ENCODE measurements at regions not wholly inside any gene's neighbourhood (a gene's known extent, or its start where the extent isn't known, plus 50 kb on each side); places are given as distances from the start of the nearest gene placed in this dataset.

- no peaks in the 10 kb centered on the region for H3K9me3 ChIP-seq
- TF ChIP-seq POLR2AphosphoS5 (IDR thresholded peaks at IDR 0.05) (no peak), POLR2A (IDR thresholded peaks at IDR 0.05) (no peak), CTCF (IDR thresholded peaks at IDR 0.05 in 8 of 11, conservative IDR thresholded peaks at IDR 0.05 in 3 of 11) (no peak)
- H3K27ac ChIP-seq: no peak overlapping the region
- intact Hi-C loops (cut with DNase I; ENCODE audit: low total_unique reads): no loop called here
- WGBS, 5 donors: 75 to 87% (median 83%) methylated on average over 4 of the region's 4 CpGs
- H3K36me3 ChIP-seq: no peaks in the 10 kb centered on the region
- no peaks in the 10 kb centered on the region for H3K27me3 ChIP-seq (replicated peaks in 1 of 7)
- H3K4me3 ChIP-seq: no peak overlapping the region
- no peak for DNase-seq
- H3K4me1 ChIP-seq: no peaks in the 10 kb centered on the region
Measured at GRCh38 chr14:36465178-36465577, 54.9 kb downstream of the NKX2-1 start.

- 82 to 94% (median 84%) methylated on average over 1 of the region's 1 CpG for WGBS, 5 donors
- intact Hi-C loops (cut with DNase I; ENCODE audit: low total_unique reads): no loop called here
- H3K36me3 ChIP-seq: no peaks in the 10 kb centered on the region
- H3K4me3 ChIP-seq: no peak overlapping the region
- no peaks in the 10 kb centered on the region for H3K9me3 ChIP-seq
- H3K27ac ChIP-seq: no peak overlapping the region
- H3K4me1 ChIP-seq: no peaks in the 10 kb centered on the region
- DNase-seq: no peak
- peaks cover 0 to 6% (median 0%) of the 10 kb centered on the region in 7 donors for H3K27me3 ChIP-seq (replicated peaks in 1 of 7)
- TF ChIP-seq POLR2AphosphoS5 (IDR thresholded peaks at IDR 0.05): no peak
- TF ChIP-seq CTCF (IDR thresholded peaks at IDR 0.05 in 8 of 11, conservative IDR thresholded peaks at IDR 0.05 in 3 of 11): no peak
- no peak for TF ChIP-seq POLR2A (IDR thresholded peaks at IDR 0.05)
Measured at GRCh38 chr14:36462890-36463289, 57.1 kb downstream of the NKX2-1 start.

GRCh38 chr14:36455241-36455627, 64.8 kb downstream of the NKX2-1 start:
- H3K9me3 ChIP-seq: no peaks in the 10 kb centered on the region
- DNase-seq: no peak
- no peaks in the 10 kb centered on the region for H3K36me3 ChIP-seq
- TF ChIP-seq POLR2AphosphoS5 (IDR thresholded peaks at IDR 0.05): no peak
- TF ChIP-seq POLR2A (IDR thresholded peaks at IDR 0.05): no peak
- TF ChIP-seq CTCF (IDR thresholded peaks at IDR 0.05 in 8 of 11, conservative IDR thresholded peaks at IDR 0.05 in 3 of 11): no peak
- no peaks in the 10 kb centered on the region for H3K4me1 ChIP-seq
- H3K4me3 ChIP-seq: no peak overlapping the region
- intact Hi-C loops (cut with DNase I; ENCODE audit: low total_unique reads): no loop called here
- 48 to 80% (median 71%) methylated on average over 2 of the region's 2 CpGs for WGBS, 5 donors
- no peak overlapping the region for H3K27ac ChIP-seq
- H3K27me3 ChIP-seq (replicated peaks in 1 of 7): peaks cover 0 to 6% (median 0%) of the 10 kb centered on the region in 7 donors

GRCh38 chr14:36454599-36455240, 65.3 kb downstream of the NKX2-1 start:
- 47 to 58% (median 52%) methylated on average over 5 of the region's 5 CpGs for WGBS, 5 donors
- H3K4me1 ChIP-seq: no peaks in the 10 kb centered on the region
- no peak overlapping the region for H3K27ac ChIP-seq
- H3K36me3 ChIP-seq: no peaks in the 10 kb centered on the region
- H3K27me3 ChIP-seq (replicated peaks in 1 of 7): peaks cover 0 to 6% (median 0%) of the 10 kb centered on the region in 7 donors
- H3K9me3 ChIP-seq: no peaks in the 10 kb centered on the region
- DNase-seq: no peak
- TF ChIP-seq CTCF (IDR thresholded peaks at IDR 0.05 in 8 of 11, conservative IDR thresholded peaks at IDR 0.05 in 3 of 11): no peak
- no peak for TF ChIP-seq POLR2AphosphoS5 (IDR thresholded peaks at IDR 0.05)
- no peak for TF ChIP-seq POLR2A (IDR thresholded peaks at IDR 0.05)
- H3K4me3 ChIP-seq: no peak overlapping the region
- intact Hi-C loops (cut with DNase I; ENCODE audit: low total_unique reads): no loop called here

All from spleen (tissue), 11 donors.